Muscle layer of duodenum (tissue), 2 donors: ENCODE measurements at regions not wholly inside any gene's neighbourhood (a gene's known extent, or its start where the extent isn't known, plus 50 kb on each side); places are given as distances from the start of the nearest gene placed in this dataset.

ENCODE experiments used
- H3K27ac ChIP-seq: one replicate; pipeline ENCODE4 v1.7.0; 2013; ENCODE audit warnings: mild to moderate bottlenecking, low read length
- H3K27me3 ChIP-seq: one replicate; pipeline ENCODE4 v1.7.0; 2013; ENCODE audit warnings: low read depth, mild to moderate bottlenecking, control low read depth, low read length
- H3K36me3 ChIP-seq, 2 donors: one replicate each; pipeline ENCODE4 v1.7.0; 2013; ENCODE audit warnings: low read length in 2 of 2, control low read depth in 1 of 2, mild to moderate bottlenecking in 1 of 2; ENCODE audit not compliant: insufficient read depth in 2 of 2, control insufficient read depth in 1 of 2
- H3K4me1 ChIP-seq, 2 donors: one replicate each; pipeline ENCODE4 v1.7.0; 2013; ENCODE audit warnings: low read length in 2 of 2, mild to moderate bottlenecking in 2 of 2, control low read depth in 1 of 2, moderate library complexity in 1 of 2; ENCODE audit not compliant: insufficient read depth in 2 of 2, control insufficient read depth in 1 of 2
- H3K4me3 ChIP-seq, 2 donors: one replicate each; pipeline ENCODE4 v1.7.0; 2013; ENCODE audit warnings: low read length in 2 of 2, low read depth in 1 of 2, mild to moderate bottlenecking in 1 of 2
- H3K9me3 ChIP-seq, 2 donors: one replicate each; pipeline ENCODE4 v1.7.0; 2013; ENCODE audit warnings: low read length in 2 of 2, control low read depth in 1 of 2, mild to moderate bottlenecking in 1 of 2; ENCODE audit not compliant: control insufficient read depth in 1 of 2
- donor health status: healthy.

DNA sequence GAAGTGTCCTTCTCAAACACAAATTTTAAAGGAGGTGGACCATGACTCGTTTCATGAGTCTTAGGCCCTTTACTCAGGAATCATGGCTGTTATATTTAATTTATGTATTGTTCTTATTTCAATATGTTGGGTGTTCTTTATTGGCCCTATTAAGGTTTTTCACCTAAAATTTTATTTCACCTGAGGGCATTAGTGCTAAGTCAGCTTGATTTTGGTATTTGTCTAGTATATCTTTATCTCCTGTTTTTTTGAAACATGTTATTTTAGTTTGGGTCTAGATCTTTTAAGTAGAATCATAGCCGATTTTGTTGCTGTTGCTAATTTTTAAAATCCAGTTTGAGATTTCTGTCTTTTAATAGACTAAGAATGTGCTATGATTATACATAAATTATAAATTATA, 430.4 kb downstream of the RPS6KC1 start:
- no peak overlapping the region for H3K27ac ChIP-seq
- H3K9me3 ChIP-seq: no peaks in the 10 kb centered on the region
- H3K4me3 ChIP-seq: no peak overlapping the region
- H3K36me3 ChIP-seq: no peaks in the 10 kb centered on the region
- no peaks in the 10 kb centered on the region for H3K4me1 ChIP-seq
- no peaks in the 10 kb centered on the region for H3K27me3 ChIP-seq

DNA sequence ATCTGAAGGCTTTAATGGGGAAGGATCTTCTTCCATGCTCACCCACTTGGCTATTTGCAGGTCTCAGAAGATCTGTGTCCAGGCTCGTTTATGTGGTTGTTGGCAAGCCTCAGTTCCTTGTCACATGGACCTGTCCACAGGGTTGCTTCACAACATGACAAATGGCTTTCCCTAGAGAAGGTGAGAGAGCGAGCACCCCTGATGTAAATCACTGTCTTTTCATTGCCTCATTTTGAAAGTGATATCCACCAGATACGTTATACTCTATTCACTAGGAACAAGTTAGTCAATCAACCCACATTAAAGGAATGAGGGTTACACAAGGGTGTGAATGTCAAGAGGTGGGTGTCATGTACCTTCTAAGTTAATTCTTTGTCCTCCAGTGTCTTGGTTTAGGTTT, 433.3 kb downstream of the RPS6KC1 start:
- no peaks in the 10 kb centered on the region for H3K36me3 ChIP-seq
- H3K4me3 ChIP-seq: no peak overlapping the region
- H3K4me1 ChIP-seq: no peaks in the 10 kb centered on the region
- H3K9me3 ChIP-seq: no peaks in the 10 kb centered on the region
- no peak overlapping the region for H3K27ac ChIP-seq
- H3K27me3 ChIP-seq: no peaks in the 10 kb centered on the region

DNA sequence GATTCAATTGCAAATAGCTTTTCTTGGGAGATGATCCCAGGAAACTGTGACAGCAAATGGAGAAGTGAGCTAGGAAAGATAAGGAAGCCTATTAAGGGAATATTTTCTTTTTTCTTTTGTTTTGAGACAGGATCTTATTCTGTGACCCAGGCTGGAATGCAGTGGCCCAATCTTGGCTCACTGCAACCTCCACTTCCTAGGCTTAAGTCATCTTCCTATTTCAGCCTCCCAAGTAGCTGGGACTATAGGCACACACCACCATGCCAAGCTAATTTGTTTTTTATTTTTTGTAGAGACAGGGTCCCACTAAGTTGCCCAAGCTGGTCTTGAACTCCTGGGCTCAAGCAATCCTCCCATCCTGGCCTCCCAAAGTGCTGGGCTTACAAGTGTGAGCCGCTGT, 433.7 kb downstream of the RPS6KC1 start:
- Histone ChIP-seq H3K27ac (no peak overlapping the region), H3K4me1 (no peaks in the 10 kb centered on the region), H3K4me3 (no peak overlapping the region), H3K27me3 (no peaks in the 10 kb centered on the region), H3K9me3 (no peaks in the 10 kb centered on the region), H3K36me3 (no peaks in the 10 kb centered on the region)

DNA sequence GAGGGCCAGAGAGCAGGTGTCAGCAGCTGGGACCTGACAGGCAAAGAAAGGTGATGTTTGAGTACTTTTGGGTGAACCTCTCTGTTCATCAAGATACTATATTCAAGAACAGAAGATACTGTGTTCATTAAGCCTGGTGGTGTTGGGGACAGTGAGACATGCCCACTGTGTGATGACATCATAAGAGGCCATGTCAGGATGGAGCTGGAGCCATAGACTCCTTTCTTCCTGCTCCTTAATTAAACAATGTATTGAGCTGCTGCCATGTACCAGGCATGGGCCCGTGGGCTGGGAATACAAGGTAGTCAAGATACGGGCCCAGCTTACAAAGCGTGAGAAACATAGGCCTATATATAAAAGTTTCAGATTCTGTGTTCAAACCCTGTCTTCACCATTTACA, 435.4 kb downstream of the RPS6KC1 start:
- Histone ChIP-seq H3K27ac (no peak overlapping the region), H3K4me3 (no peak overlapping the region), H3K4me1 (no peaks in the 10 kb centered on the region), H3K36me3 (no peaks in the 10 kb centered on the region), H3K9me3 (no peaks in the 10 kb centered on the region), H3K27me3 (no peaks in the 10 kb centered on the region)

DNA sequence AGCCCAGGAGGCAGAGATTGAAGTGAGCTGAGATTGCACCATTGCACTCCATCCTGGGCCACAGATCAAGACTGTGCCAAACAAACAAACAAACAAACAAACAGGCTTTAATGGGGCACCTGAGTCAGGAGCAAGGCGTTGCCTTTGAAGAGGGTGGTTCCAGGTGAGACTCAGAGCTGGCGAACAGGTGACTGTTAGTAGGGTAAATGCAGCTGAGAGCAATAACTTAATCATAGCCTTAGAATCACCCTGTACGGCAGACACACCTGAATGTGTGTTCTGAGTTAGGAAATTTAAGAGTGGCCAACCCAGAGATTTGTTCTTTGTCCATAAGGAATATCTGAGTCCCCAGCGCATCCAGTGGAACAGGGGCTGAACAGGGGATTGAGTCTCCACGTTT, 440.4 kb downstream of the RPS6KC1 start:
- Histone ChIP-seq H3K36me3 (no peaks in the 10 kb centered on the region), H3K27me3 (no peaks in the 10 kb centered on the region), H3K4me1 (no peaks in the 10 kb centered on the region), H3K4me3 (no peak overlapping the region), H3K27ac (no peak overlapping the region), H3K9me3 (no peaks in the 10 kb centered on the region)

DNA sequence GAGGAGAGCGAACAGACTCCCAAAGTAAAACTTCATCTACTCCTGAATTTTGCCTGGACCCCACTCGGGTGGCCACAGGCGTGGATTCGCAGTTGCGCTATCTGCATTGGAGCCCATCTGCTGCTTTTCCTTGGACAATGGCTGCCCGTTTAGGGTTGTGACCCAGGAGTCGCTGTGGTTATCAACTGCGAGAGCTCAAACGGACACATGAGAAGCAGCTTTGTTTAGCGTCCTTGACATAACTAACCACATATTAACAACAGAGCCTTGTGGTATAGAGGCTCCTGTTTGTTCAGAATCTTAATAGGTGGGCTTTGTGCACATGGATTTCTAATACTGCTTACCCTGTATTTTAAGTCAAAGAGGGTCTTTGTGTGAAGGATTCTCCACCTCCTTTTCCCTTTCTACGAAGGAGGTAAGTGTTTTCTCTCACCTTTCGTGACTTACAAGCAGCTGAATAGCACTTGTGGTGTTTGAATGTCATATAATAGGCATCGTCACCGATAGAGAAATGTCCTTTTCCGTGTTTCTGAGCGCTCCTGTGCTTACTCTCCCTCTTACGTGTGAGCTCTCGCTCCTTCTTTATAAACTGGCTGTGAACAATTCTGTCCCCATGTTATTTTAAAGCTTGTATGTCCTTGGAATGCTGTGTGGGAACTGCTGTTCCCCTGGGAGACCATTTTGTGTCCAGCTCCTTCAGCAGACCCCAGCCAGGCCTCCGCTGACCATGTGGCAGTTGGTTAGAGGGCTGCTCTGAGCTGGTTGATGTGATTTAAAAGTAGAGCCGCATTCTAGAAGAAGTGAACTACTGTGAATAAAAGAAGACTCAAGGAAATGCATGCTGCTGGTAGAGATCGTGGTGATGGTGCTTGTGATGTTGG, 441.4 kb downstream of the RPS6KC1 start:
- no peak overlapping the region for H3K4me3 ChIP-seq
- no peaks in the 10 kb centered on the region for H3K27me3 ChIP-seq
- H3K27ac ChIP-seq: no peak overlapping the region
- H3K36me3 ChIP-seq: no peaks in the 10 kb centered on the region
- H3K4me1 ChIP-seq: no peaks in the 10 kb centered on the region
- no peaks in the 10 kb centered on the region for H3K9me3 ChIP-seq

DNA sequence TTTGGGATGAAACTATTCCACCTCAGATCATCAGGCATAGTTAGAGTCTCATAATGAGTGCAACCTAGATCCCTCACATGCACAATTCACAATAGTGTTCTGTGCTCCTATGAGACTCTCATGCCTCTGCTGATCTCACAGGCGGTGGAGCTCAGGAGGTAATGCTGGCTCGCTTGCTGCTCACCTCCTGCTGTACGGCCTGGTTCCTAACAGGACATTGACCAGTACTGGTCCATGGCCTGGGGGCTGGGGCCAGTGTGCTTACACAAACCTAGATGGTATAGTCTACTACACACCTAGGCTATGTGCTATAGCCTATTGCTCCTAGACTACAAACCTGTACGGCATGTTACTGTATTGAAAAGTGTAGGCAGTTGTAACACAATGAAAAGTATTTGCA, 448.4 kb downstream of the RPS6KC1 start:
- no peaks in the 10 kb centered on the region for H3K9me3 ChIP-seq
- no peaks in the 10 kb centered on the region for H3K4me1 ChIP-seq
- no peaks in the 10 kb centered on the region for H3K36me3 ChIP-seq
- no peaks in the 10 kb centered on the region for H3K27me3 ChIP-seq
- no peak overlapping the region for H3K27ac ChIP-seq
- no peak overlapping the region for H3K4me3 ChIP-seq

DNA sequence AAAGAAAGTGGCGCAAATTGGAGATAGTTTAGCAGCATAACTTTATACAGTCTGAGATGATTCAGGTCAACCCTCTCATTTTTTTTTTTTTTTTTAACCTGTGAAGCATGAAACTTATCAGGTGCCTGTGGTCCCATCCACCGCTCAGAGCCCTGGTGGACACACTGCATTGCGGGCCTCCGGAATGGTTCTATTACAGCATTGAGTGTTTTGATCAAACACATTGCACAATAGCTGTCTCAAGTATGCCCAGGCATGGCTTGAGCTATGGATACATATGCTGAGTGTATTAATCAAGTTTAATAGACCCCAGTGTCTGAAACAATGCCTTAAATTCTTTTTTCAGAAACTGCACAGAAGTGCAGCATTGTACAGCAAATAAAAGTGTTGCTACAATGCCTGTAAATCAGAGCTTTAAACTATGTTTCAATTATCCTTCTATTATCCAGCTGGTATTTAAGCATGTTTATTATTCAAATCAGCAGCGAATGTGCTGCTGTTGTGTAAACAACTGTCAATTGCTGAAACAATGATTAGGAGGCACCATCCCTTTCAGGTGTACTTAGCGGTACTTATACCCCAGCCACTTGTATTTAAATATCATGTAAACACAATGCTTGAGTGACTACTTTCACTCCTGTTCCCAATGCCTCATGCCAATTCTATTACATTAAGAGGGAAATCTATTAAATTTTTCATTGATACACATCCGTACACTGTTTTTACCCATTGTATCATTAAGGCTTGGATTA, 456.6 kb downstream of the RPS6KC1 start:
- Histone ChIP-seq H3K27ac (no peak overlapping the region), H3K4me3 (no peak overlapping the region), H3K9me3 (peaks cover 0 to 9% of the 10 kb centered on the region in 2 donors)

DNA sequence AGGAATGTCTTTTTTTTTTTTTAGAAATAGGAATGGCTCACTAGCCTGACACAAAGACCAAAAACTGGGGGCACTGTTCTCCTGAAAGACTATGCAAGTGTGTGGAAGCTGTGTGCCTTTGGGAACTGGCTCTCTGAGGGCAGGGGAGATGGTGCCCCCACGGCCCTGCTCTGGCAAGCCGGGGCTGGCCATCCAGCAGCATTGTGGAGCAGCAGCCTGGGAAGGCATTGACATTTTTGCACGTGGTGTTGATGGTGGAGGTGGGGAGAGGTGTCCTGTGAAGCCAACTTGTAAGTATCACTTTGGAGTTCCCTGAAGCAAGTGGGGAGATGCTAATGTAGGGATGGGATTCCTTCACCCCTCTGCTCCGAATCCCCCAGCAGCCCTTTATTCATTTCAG, 460.1 kb downstream of the RPS6KC1 start:
- H3K9me3 ChIP-seq: no peaks in the 10 kb centered on the region
- no peaks in the 10 kb centered on the region for H3K4me1 ChIP-seq
- H3K27me3 ChIP-seq: no peaks in the 10 kb centered on the region
- no peak overlapping the region for H3K4me3 ChIP-seq
- no peak overlapping the region for H3K27ac ChIP-seq
- no peaks in the 10 kb centered on the region for H3K36me3 ChIP-seq

More for the DNA sequence above, 456.6 kb downstream of the RPS6KC1 start:
- Histone ChIP-seq H3K36me3 (no peaks in the 10 kb centered on the region), H3K27me3 (no peaks in the 10 kb centered on the region), H3K4me1 (no peaks in the 10 kb centered on the region)

DNA sequence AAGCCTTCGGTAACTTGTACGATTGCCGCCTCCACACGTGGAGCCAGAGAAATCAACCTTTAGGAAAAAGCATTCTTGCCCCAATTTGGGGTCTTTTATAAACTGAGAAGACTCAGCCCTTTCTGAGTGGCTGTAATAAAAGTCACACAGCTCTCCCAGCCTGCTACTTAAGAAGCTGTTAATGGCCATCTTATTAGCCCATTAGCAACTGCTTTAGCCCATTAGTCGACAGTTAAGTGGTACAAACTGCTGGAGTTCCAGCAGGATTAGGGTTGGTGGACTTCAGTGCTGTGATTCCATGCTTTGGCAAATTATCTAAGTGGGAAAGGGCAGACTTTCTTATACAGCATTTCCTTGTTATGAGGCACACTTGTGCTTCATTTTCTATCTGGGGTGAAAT, 461.3 kb downstream of the RPS6KC1 start:
- H3K27ac ChIP-seq: no peak overlapping the region
- H3K9me3 ChIP-seq: no peaks in the 10 kb centered on the region
- H3K36me3 ChIP-seq: no peaks in the 10 kb centered on the region
- H3K4me1 ChIP-seq: no peaks in the 10 kb centered on the region
- H3K27me3 ChIP-seq: no peaks in the 10 kb centered on the region
- H3K4me3 ChIP-seq: no peak overlapping the region

DNA sequence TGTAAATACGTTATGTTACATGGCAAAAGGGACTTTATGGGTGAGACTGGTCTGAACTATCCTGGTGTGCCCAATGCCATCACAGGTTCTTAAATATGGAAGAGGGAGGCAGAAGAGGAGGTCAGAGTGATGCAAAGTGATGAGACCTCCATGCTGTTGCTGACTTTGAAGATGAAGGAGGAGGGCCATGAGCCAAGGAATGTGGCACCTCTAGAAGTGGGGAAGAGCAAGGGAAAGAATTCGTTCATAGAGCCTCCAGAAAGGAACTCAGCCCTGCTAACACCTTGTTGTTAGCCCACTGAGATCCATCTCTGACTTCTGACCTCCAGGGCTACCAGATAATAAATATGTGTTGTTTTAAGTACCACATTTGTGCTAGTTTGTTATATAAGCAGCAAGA, 462.0 kb downstream of the RPS6KC1 start:
- Histone ChIP-seq H3K36me3 (no peaks in the 10 kb centered on the region), H3K27me3 (no peaks in the 10 kb centered on the region), H3K4me3 (no peak overlapping the region), H3K4me1 (no peaks in the 10 kb centered on the region), H3K9me3 (no peaks in the 10 kb centered on the region), H3K27ac (no peak overlapping the region)
